ENCODE measurements at regions not wholly inside any gene's neighbourhood (a gene's known extent, or its start where the extent isn't known, plus 50 kb on each side); places are given as distances from the start of the nearest gene placed in this dataset.
"Not testable (repeated sequence)": the region's sequence is repeated elsewhere in the genome, so short reads cannot be mapped to it uniquely, and the experiment has no call there.

GRCh38 chr14:53380867-53381225 lies 227.7 kb upstream of the DDHD1 start:
- no peak for DNase-seq

- DNase-seq: no peak
These were observed 227.1 kb upstream of the DDHD1 start for GRCh38 chr14:53380052-53380866.

GRCh38 chr14:53378142-53378541 lies 225.0 kb upstream of the DDHD1 start:
- no peak for DNase-seq

GRCh38 chr14:53376064-53376463 lies 222.9 kb upstream of the DDHD1 start:
- no peak for DNase-seq

GRCh38 chr14:53375599-53375998 lies 222.5 kb upstream of the DDHD1 start:
- DNase-seq: no peak

GRCh38 chr14:53368711-53369201 lies 215.6 kb upstream of the DDHD1 start:
- DNase-seq: no peak

GRCh38 chr14:53368066-53368465 lies 214.9 kb upstream of the DDHD1 start:
- no peak for DNase-seq

GRCh38 chr14:53367644-53368026 lies 214.5 kb upstream of the DDHD1 start:
- no peak for DNase-seq

GRCh38 chr14:53365486-53366130 lies 212.5 kb upstream of the DDHD1 start:
- no peak for DNase-seq

- DNase-seq: not testable (repeated sequence)
These were observed 209.8 kb upstream of the DDHD1 start for GRCh38 chr14:53362916-53363315.

- no peak for DNase-seq
These were observed 207.7 kb upstream of the DDHD1 start for GRCh38 chr14:53360829-53361228.

GRCh38 chr14:53358166-53358565 lies 205.0 kb upstream of the DDHD1 start:
- DNase-seq: no peak

GRCh38 chr14:53356361-53357150 lies 203.4 kb upstream of the DDHD1 start:
- no peak for DNase-seq

GRCh38 chr14:53355581-53356112 lies 202.5 kb upstream of the DDHD1 start:
- no peak for DNase-seq

GRCh38 chr14:53354336-53354735 lies 201.2 kb upstream of the DDHD1 start:
- DNase-seq: no peak

GRCh38 chr14:53350866-53351265 lies 197.7 kb upstream of the DDHD1 start:
- DNase-seq: no peak

- DNase-seq: no peak
These were observed 197.3 kb upstream of the DDHD1 start for GRCh38 chr14:53350429-53350828.

GRCh38 chr14:53346988-53347387 lies 193.9 kb upstream of the DDHD1 start:
- DNase-seq: no peak

- DNase-seq: no peak
These were observed 188.2 kb upstream of the DDHD1 start for GRCh38 chr14:53341324-53341723.

GRCh38 chr14:53338192-53338591 lies 185.1 kb upstream of the DDHD1 start:
- DNase-seq: no peak

GRCh38 chr14:53336729-53337128 lies 183.6 kb upstream of the DDHD1 start:
- no peak for DNase-seq

GRCh38 chr14:53333809-53334208 lies 180.7 kb upstream of the DDHD1 start:
- DNase-seq: no peak

GRCh38 chr14:53331921-53332320 lies 178.8 kb upstream of the DDHD1 start:
- DNase-seq: no peak
